Astrocyte (in vitro differentiated cells and primary cell): ENCODE measurements at regions not wholly inside any gene's neighbourhood (a gene's known extent, or its start where the extent isn't known, plus 50 kb on each side); places are given as distances from the start of the nearest gene placed in this dataset.

Experiments used
- DNase-seq: peaks from one replicate; pipeline ENCODE4 v3.0.0-alpha.2; 2010; ENCODE audit warnings: low read depth
- FAIRE-seq: peaks from 2 replicates; lab custom pipeline; 2011; peaks lifted over from hg19 to GRCh38; lab: Jason Lieb, UNC
- H2AFZ ChIP-seq: 2 replicates; pipeline ENCODE4 v1.6.0; 2012; ENCODE audit warnings: low read depth, low read length, inconsistent platforms
- H3K27ac ChIP-seq: 2 replicates; pipeline ENCODE4 v1.5.1; 2011; ENCODE audit warnings: low read depth, low read length, inconsistent platforms
- H3K27me3 ChIP-seq: 2 replicates; pipeline ENCODE4 v1.6.0; 2011; ENCODE audit warnings: low read length, inconsistent platforms; ENCODE audit not compliant: insufficient read depth
- H3K36me3 ChIP-seq: 2 replicates; pipeline ENCODE4 v1.5.1; 2011; ENCODE audit warnings: low read length, inconsistent platforms; ENCODE audit not compliant: insufficient read depth
- H3K4me1 ChIP-seq: 2 replicates; pipeline ENCODE4 v1.5.1; 2011; ENCODE audit warnings: low read length, inconsistent platforms; ENCODE audit not compliant: insufficient read depth
- H3K4me2 ChIP-seq: 2 replicates; pipeline ENCODE4 v1.6.0; 2012; ENCODE audit warnings: low read length, inconsistent platforms
- H3K4me3 ChIP-seq: 2 replicates; pipeline ENCODE4 v1.5.1; 2011; ENCODE audit warnings: low read depth, mild to moderate bottlenecking, low read length, inconsistent platforms; ENCODE audit not compliant: insufficient read depth
- H3K79me2 ChIP-seq: 2 replicates; pipeline ENCODE4 v1.6.0; 2012; ENCODE audit warnings: mild to moderate bottlenecking, low read length, inconsistent platforms; ENCODE audit not compliant: insufficient read depth
- H3K9ac ChIP-seq: 2 replicates; pipeline ENCODE4 v1.6.0; 2012; ENCODE audit warnings: mild to moderate bottlenecking, low read length, inconsistent platforms
- H3K9me3 ChIP-seq: 2 replicates; pipeline ENCODE4 v1.5.1; 2012; ENCODE audit warnings: low read depth, mild to moderate bottlenecking, low read length, inconsistent platforms; ENCODE audit not compliant: insufficient read depth
- H4K20me1 ChIP-seq: 2 replicates; pipeline ENCODE4 v1.6.0; 2012; ENCODE audit warnings: low read length, inconsistent platforms; ENCODE audit not compliant: insufficient read depth
- H3K27ac Mint-ChIP-seq: one replicate; pipeline ENCODE4 v1.8.0; 2021; ENCODE audit warnings: mild to moderate bottlenecking, mixed read lengths; ENCODE audit not compliant: unreplicated experiment
- H3K27me3 Mint-ChIP-seq: one replicate; pipeline ENCODE4 v1.8.0; 2021; ENCODE audit warnings: low read depth, mixed read lengths; ENCODE audit not compliant: unreplicated experiment
- H3K36me3 Mint-ChIP-seq: one replicate; pipeline ENCODE4 v1.8.0; 2021; ENCODE audit warnings: low read depth, mixed read lengths; ENCODE audit not compliant: unreplicated experiment
- H3K4me1 Mint-ChIP-seq: one replicate; pipeline ENCODE4 v1.8.0; 2021; ENCODE audit warnings: low read depth, mixed read lengths; ENCODE audit not compliant: unreplicated experiment
- H3K4me3 Mint-ChIP-seq: one replicate; pipeline ENCODE4 v1.8.0; 2021; ENCODE audit warnings: mild to moderate bottlenecking, moderate library complexity, mixed read lengths; ENCODE audit not compliant: unreplicated experiment
- H3K9me3 Mint-ChIP-seq: one replicate; pipeline ENCODE4 v1.8.0; 2021; ENCODE audit warnings: mild to moderate bottlenecking, mixed read lengths; ENCODE audit not compliant: unreplicated experiment
- CTCF ChIP-seq: IDR thresholded peaks from 2 replicates; pipeline ENCODE4 v1.5.1; 2011; ENCODE audit warnings: low read depth, mild to moderate bottlenecking, inconsistent platforms, low read length, moderate library complexity; ENCODE audit not compliant: insufficient read depth
- EZH2 ChIP-seq: IDR thresholded peaks from 2 replicates; pipeline ENCODE4 v1.6.1; 2012; ENCODE audit warnings: mild to moderate bottlenecking, low read length, inconsistent platforms; ENCODE audit not compliant: insufficient read depth

GRCh38 chr18:77360315-77361190 is 110.9 kb downstream of the GALR1 start:
- H3K9me3 Mint-ChIP-seq: peaks cover 9% of the 10 kb centered on the region
- no peaks in the 10 kb centered on the region for H3K36me3 ChIP-seq
- H3K9ac ChIP-seq: no peak overlapping the region
- H3K4me3 Mint-ChIP-seq: no peak overlapping the region
- no peaks in the 10 kb centered on the region for H3K79me2 ChIP-seq
- H3K9me3 ChIP-seq: no peaks in the 10 kb centered on the region
- H3K36me3 Mint-ChIP-seq: no peaks in the 10 kb centered on the region
- no peaks in the 10 kb centered on the region for H4K20me1 ChIP-seq
- no peak for DNase-seq
- no peak overlapping the region for H3K27ac ChIP-seq
- no peak for FAIRE-seq
- H3K4me1 ChIP-seq: no peaks in the 10 kb centered on the region
- H3K27me3 ChIP-seq: no peaks in the 10 kb centered on the region
- no peak overlapping the region for H3K27ac Mint-ChIP-seq
- H3K4me2 ChIP-seq: no peak overlapping the region
- H3K27me3 Mint-ChIP-seq: peaks cover 12% of the 10 kb centered on the region
- H3K4me3 ChIP-seq: no peak overlapping the region
- TF ChIP-seq EZH2 (no peak), CTCF (no peak)
- H2AFZ ChIP-seq: no peak overlapping the region
- H3K4me1 Mint-ChIP-seq: no peaks in the 10 kb centered on the region

DNA sequence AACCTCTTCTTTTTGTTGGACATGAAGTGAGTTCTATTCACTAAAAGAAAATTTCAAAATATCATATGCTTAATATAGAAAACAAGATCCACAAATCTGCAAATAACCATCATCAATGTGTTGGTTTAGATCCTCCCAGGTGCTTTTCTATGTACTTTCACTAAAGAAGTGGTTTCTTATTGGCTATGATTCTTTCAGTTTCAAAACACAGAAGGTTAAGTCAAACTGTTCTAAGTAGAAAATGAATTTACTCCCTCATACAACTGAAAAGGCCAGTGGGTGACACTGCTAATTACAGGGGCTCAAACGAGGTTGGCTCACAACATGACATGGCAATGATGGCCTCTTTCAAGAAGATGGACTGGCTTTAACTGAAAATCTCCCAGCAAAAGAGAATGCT is 111.7 kb downstream of the GALR1 start:
- TF ChIP-seq CTCF: no peak
- TF ChIP-seq EZH2: no peak
- Mint-ChIP-seq H3K9me3 (peaks cover 9% of the 10 kb centered on the region), H3K27ac (no peak overlapping the region), H3K4me1 (no peaks in the 10 kb centered on the region), H3K36me3 (no peaks in the 10 kb centered on the region), H3K27me3 (peaks cover 9% of the 10 kb centered on the region), H3K4me3 (no peak overlapping the region)
- Histone ChIP-seq H3K79me2 (no peaks in the 10 kb centered on the region), H3K9ac (no peak overlapping the region), H3K27ac (no peak overlapping the region), H4K20me1 (no peaks in the 10 kb centered on the region), H3K4me2 (no peak overlapping the region), H3K4me3 (no peak overlapping the region), H2AFZ (no peak overlapping the region), H3K36me3 (no peaks in the 10 kb centered on the region), H3K9me3 (no peaks in the 10 kb centered on the region), H3K27me3 (no peaks in the 10 kb centered on the region), H3K4me1 (no peaks in the 10 kb centered on the region)
- FAIRE-seq: no peak
- DNase-seq: no peak

- TF ChIP-seq CTCF (no peak), EZH2 (no peak)
- Histone ChIP-seq H3K79me2 (no peaks in the 10 kb centered on the region), H4K20me1 (no peaks in the 10 kb centered on the region), H3K9ac (no peak overlapping the region), H3K27me3 (no peaks in the 10 kb centered on the region), H2AFZ (no peak overlapping the region), H3K4me2 (no peak overlapping the region), H3K4me1 (peaks cover 3% of the 10 kb centered on the region), H3K27ac (no peak overlapping the region), H3K36me3 (no peaks in the 10 kb centered on the region), H3K9me3 (peaks cover 7% of the 10 kb centered on the region), H3K4me3 (no peak overlapping the region)
- Mint-ChIP-seq H3K4me1 (peaks cover 7% of the 10 kb centered on the region), H3K4me3 (no peak overlapping the region), H3K27me3 (peaks cover 6% of the 10 kb centered on the region), H3K36me3 (no peaks in the 10 kb centered on the region), H3K27ac (no peak overlapping the region), H3K9me3 (peaks cover 10% of the 10 kb centered on the region)
- DNase-seq (no peak), FAIRE-seq (no peak)
Observed at GRCh38 chr18:77365667-77366066, 116.0 kb downstream of the GALR1 start.
